ENCODE measurements at regions not wholly inside any gene's neighbourhood (a gene's known extent, or its start where the extent isn't known, plus 50 kb on each side); places are given as distances from the start of the nearest gene placed in this dataset.
A peak's percentile ranks its signal among the peaks of the same experiment; 100 is the strongest.

- TF ChIP-seq YY1 (IDR thresholded peaks at IDR 0.05; ENCODE audit: low read depth) (no peak), MAX (IDR thresholded peaks at IDR 0.05) (no peak), CEBPB (IDR thresholded peaks at IDR 0.05) (no peak), EP300 (IDR thresholded peaks at IDR 0.05; ENCODE audit: borderline replicate concordance) (no peak), TAF1 (IDR thresholded peaks at IDR 0.05; ENCODE audit: low read depth) (no peak), NFIC (IDR thresholded peaks at IDR 0.05) (no peak), CREB1 (IDR thresholded peaks at IDR 0.05; ENCODE audit: low read depth) (no peak), TEAD4 (IDR thresholded peaks at IDR 0.05) (no peak), REST (IDR thresholded peaks at IDR 0.05; ENCODE audit: low read depth) (no peak), EGR1 (IDR thresholded peaks at IDR 0.05) (no peak), TCF12 (IDR thresholded peaks at IDR 0.05; ENCODE audit: low read depth) (no peak), FOXM1 (IDR thresholded peaks at IDR 0.05; ENCODE audit: borderline replicate concordance, low read depth) (no peak), RAD21 (IDR thresholded peaks at IDR 0.05; ENCODE audit: low read depth) (peak; percentile 91)
These were observed 102.5 kb downstream of the RAMP3 start for GRCh38 chr7:45259966-45260646.

Measured in Ishikawa (cell line).